CD4-positive, alpha-beta T cell treated with Interferon gamma for 1 hour (primary cell): ENCODE measurements at regions not wholly inside any gene's neighbourhood (a gene's known extent, or its start where the extent isn't known, plus 50 kb on each side); places are given as distances from the start of the nearest gene placed in this dataset.

ENCODE experiments used
- DNase-seq: peaks from one replicate; pipeline ENCODE4 v3.0.0-alpha.2; 2020

DNA sequence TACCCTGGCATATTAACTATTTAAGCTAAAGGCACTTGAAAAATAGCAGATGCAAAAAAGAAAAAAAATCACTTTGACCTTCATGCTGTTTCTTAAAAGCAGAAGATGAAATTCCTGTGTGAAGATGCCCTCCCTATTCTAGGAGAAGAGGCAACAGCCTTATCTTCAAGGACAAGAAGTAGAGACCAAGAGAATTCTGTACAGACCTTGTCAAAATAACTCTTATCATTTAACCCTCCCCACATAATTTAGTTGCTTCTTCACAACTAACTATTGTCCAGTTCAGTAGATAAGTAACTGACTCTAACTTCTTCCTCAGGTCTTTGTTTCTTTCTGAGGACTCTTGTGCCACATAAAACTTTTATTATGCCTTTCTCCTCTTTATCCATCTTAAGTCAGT lies 72.0 kb upstream of the MARCHF10 start:
- no peak for DNase-seq

DNA sequence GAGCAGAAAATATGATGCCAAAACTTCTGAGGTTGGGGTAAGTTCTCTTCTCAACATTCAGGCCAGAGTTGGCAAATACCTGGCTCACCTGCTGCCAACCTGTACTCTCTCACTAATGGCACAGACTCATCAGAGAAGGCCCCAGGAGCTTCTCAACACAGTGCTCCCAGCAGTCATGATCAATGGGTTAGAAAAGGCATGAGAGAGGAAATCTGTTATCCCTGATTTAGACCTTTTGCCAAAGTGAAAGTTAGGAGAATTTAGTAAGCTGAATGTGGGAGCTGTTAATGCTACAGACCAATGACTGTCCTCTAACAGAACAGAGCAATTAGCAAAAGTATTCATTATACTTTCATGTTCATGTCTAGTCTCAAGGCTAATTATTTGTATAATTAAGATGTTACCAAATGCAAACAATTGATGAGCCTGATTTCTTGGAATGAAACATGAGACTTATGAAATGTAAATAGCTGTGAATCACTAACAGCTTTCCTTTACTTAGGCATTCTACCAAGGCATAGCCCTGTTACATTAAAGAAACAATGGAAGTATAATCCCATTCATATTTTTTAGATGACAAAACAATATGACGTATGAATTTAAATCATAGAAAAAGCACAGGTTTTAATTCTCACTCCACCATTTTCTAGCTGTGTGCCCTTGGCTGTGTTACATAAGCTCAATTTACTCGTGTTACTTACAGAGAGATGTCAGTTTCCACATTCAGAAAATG lies 68.7 kb upstream of the MARCHF10 start:
- no peak for DNase-seq

DNA sequence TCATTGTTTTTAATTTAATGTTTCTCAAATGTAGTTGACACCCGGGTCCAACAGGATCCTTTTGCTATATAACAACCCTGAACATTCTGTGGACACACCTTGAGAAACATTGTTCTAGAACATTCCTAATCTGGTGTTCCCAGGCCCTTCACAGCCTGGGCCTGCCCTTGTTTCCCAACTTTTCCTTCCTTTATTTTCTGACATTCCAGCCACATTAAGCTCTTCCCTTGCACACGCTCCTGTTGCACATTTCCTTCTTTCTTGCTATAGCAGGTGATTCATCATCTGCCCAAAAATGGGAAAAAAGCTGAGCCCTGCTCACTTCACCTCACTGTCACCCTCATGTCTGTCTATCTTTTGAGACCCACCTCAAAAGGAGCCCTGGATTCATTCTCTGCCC lies 67.9 kb upstream of the MARCHF10 start:
- DNase-seq = no peak

DNA sequence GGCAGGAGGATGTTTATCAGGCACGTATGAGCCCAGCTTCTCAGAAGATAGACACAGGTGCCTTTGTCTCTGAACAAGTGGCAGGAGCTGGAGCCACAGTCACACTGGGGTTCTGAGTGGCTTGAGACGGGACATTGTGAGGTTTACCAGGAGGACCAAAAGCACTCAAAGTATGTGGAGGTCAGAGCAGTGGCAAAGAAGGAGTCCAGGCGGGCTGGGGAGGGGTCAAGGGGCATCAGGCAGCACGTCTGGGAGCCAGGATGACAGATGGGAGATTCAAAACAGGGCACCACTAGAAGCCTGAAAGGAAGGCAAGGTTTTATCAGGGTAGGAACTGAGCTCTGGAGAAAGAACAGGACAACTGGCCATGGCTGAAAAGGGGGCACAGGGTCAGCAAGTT lies 67.2 kb upstream of the MARCHF10 start:
- DNase-seq = no peak

DNA sequence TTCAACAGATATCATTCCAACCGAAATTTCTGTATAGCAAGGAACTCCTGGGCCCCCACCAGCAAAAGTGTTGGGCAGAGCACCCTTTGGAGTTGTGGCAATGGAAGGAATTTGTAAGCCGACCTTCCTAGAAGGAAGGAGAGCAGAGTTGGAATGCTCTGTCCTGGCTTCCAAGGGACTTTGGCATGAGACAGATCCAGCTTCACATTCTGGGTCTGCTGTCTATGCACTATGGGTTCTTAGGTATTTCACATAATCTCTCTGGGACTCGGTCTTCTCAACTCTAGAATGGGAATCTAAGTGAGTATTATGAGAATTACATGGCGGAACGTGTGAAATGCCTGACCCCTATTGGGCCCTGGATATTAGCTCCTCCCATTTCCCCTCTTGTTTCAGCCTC lies 63.2 kb upstream of the MARCHF10 start:
- DNase-seq = no peak

DNA sequence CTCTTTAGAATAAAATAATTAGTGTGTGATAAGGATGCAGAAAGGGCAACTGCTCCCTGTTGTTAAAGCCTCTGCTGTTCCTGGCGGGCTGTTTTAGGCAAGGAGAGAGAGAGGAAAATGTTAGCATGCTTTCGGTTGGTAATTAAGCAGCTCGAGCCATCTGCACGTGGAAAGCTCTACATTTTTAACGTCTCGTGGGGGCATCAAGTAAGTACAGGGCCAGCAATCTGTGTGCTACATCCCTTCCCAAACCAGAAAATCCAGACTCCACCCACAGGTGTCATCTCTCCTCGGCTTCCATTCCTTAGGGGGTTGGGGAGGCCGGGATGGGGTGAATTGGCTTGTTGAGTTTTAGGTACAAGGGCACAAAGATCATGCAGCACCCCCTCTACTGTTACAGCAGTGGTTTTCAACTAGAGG lies 62.4 kb upstream of the MARCHF10 start:
- DNase-seq = no peak

DNA sequence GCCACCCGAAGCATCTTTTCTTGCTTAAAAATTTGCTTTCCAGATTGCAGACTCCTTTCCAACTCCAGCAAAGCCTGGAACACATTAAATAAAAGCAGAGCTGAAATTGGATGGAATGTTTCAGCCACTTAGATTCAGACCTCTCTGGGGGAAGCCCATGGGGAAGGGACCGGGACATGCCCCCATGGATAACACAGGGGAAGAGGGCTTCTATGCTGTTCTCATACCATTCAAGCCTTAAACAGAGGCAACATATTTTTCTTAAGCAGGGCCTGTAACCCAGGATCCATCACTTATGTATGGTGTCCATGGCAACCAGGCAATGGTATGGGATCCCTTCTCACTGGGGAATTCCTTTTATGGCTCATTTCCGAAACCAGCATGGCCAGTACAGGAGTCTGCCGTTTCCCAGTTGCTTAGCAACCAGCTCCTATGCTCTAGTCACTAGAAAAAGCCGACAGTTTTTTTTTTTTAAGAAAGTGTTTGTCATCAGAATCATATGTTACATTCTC lies 62.0 kb upstream of the MARCHF10 start:
- no peak for DNase-seq

DNA sequence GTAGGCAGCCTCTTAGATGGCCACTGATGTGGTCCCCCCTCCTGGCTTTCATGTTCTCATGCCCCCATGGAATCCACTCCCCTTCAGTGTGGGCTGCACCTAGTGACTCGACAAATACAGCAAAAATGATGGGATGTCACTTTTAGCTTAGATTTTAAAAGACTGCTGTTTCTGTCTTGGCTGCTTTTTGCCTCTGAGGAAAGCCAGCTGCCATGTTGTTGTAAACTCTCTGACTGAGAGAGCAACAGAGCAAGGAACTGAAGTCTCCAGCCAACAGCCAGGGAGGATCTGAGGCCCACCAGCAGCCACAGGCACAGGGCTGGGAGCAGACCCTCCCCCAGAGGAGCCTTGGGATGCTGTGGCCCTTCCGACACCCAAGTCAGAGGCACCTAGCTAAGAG lies 60.6 kb upstream of the MARCHF10 start:
- no peak for DNase-seq

DNA sequence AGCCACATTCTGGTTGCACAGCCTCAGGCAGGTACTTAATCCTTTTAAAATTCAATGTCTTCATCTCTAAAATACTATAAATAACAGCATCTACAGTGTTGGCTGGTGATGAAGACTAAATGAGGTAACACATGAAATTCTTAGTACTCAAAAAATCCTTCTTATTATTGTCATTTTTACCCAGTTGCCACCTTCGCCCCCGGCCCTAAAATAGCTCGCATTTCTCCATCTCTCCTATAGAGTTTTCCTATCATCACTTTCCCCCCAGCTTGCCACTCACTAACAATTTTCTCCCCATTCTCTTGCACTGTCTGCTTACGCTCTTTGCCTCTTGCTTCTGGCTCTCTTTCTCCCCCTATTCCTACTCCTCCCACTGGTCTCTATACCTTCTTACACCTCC lies 59.9 kb upstream of the MARCHF10 start:
- DNase-seq = no peak

DNA sequence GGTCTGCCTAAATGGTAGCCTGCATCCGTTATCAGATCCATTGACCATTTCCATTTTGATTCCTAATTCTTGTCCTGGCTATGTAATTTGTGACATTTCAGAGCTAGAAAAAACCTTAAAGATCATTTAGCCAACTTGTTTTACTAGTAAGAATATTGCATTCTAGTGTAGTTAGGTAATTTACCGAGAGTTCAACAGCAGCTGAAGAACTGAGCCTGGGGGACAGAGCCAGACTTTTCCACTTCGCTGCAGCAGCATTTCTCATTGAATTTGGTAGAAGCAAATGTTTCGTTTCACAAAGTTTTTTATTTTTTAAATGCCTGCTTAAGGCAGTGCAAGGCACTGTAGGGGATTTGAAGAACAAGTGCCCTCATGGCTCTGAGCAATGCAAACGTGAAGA lies 59.2 kb upstream of the MARCHF10 start:
- no peak for DNase-seq

DNA sequence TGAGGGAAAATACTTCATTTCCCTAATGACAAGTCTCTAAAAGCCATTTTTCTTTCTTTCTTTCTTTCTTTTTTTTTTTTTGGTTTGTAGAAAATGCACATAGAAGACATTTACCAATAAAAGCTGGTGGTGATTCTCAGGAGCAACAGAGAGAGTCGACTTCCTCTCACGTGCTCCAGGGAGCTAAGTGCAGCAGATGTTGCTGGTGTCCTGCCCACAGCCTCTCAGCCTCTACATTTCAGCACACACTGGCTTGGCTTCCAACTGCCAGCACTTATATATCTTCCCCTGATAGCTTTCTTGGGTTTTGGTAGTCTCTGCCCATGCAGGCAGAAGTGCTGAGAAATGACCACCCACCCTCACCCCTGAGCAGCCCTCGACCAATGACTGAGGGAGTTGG lies 58.4 kb upstream of the MARCHF10 start:
- DNase-seq = no peak

DNA sequence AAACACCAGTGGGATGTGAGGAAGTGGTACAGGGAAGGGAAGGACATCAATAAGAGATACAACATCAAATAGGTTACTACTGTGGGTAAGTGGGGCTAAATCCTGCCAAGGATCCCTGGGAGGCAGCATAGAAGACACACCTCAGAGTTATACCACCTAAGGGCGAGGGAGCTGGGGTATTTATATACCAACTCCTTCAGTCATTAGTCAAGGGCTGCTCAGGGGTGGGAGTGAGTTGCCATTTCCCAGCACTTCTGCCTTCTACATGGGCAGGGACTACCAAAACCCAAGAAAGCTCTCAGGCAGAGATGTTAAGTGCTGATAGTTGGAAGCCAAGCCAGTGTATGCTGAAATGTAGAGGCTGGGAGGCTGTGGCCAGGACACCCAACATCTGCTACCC lies 57.5 kb upstream of the MARCHF10 start:
- no peak for DNase-seq

DNA sequence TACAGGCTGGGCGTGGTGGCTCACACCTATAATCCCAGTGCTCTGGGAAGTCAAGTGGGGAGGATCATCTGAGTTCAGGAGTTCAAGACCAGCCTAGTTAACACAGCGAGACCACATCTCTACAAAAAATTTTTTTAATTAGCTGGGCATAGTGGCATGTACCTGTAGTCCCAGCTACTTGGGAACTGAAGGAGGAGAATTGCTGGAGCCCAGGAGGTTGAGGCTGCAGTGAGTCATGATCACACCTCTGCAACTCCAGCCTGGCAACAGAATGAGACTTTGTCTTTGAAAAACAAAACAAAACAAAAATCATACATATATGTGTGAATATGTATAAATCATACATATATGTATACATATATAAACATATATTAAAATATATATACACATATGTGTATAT lies 54.1 kb upstream of the MARCHF10 start:
- no peak for DNase-seq

DNA sequence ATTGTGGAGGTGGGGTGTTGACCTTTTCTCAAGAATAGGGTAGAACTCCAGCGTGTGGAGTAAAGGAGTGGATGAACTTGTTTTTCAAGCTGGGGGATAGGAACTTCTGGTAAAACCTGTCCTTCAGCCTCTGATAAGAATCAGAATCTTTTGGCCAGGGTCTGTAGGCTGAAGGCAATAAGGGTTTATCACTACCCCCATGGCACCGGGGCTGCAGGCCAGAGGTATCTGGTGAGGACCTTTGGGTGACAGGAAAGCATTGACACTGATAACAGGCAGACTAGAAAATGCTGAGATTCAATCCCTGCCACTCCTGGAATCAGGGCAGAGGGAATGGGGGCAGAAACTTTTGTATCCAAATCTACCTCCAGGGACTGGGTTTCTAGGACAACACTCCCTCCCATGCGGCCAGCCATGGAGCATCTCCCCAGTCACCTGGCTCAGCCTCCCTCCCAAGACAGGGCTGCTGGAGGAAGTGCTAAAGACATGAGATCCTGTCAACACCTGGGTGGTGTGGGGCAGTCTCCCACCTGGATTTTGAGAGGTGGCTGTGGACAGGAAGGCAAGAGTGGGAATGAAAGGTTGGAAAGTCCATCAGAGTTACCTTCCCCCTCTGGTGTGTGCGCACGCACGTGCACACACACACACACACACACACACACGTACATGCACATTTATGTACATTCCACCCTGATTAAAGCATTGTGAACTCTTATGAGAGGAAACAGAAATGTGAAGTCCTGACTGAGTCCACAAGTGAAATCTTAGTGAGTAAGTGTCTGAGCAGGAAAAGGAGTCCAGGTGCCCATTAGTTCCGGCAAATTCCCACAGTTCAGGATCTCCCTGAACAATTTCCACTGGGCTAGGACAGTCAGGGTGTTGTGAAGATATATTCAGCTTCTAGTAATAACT lies 53.1 kb upstream of the MARCHF10 start:
- DNase-seq = no peak

DNA sequence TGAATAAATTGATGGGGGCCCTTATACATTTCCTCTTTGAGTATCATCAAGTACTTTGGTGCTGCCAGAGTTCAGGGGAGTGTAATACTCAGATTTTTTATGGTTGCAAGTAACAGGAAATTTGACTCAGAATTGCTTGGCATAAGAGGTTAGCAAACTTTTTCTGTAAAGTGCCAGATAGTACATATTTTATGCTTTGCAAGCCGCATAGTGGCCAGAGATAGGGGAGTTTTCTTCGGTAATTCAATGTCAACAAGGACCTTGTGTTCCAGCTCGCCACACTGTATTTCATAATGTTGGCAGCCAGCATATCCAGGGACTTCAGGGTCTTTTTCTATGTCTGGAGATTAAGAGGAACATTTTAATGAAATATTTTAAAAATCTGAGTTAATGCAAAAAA lies 51.0 kb upstream of the MARCHF10 start:
- no peak for DNase-seq
